Stomach (tissue), 8 donors: ENCODE measurements at regions not wholly inside any gene's neighbourhood (a gene's known extent, or its start where the extent isn't known, plus 50 kb on each side); places are given as distances from the start of the nearest gene placed in this dataset.

Experiments used
- DNase-seq, 2 donors: peaks; one replicate each; pipeline versions ENCODE4 v3.0.0 to v3.0.0-alpha.2; 2013 to 2019
- H3K27ac ChIP-seq, 5 donors: fragments of 200-600 bp in 4 of 5; sonication (generic) in 4 of 5; one replicate each; pipeline ENCODE4 v1.5.1; 2013 to 2019; ENCODE audit warnings: mild to moderate bottlenecking in 1 of 5, moderate library complexity in 1 of 5
- H3K27me3 ChIP-seq, 3 donors: fragments of 200-600 bp; sonication (generic); one replicate each; pipeline ENCODE4 v1.5.1; 2017 to 2019; ENCODE audit warnings: mixed run types in 1 of 3
- H3K36me3 ChIP-seq, 4 donors: fragments of 200-600 bp; sonication (generic); 1 replicate in 3 of 4; 2 replicates in 1 of 4; pipeline ENCODE4 v1.5.1; 2016 to 2019
- H3K4me1 ChIP-seq, 4 donors: fragments of 200-600 bp; sonication (generic); one replicate each; pipeline ENCODE4 v1.5.1; 2016 to 2019
- H3K4me3 ChIP-seq, 4 donors: fragments of 200-600 bp; sonication (generic) in 3 of 4; one replicate each; pipeline ENCODE4 v1.5.1; 2016 to 2019; ENCODE audit warnings: mild to moderate bottlenecking in 1 of 4
- H3K9me3 ChIP-seq, 4 donors: fragments of 200-600 bp; sonication (generic); one replicate each; pipeline ENCODE4 v1.5.1; 2016 to 2019
- EP300 ChIP-seq: sonication (generic); formaldehyde crosslinking; IDR thresholded peaks from one replicate; pipeline ENCODE4 v1.6.1; 2017; ENCODE audit warnings: antibody characterized with exemption
- POLR2A ChIP-seq, 4 donors: fragments of 450-650 bp; IDR thresholded peaks; one replicate each; pipeline ENCODE4 v1.6.1; 2016; ENCODE audit warnings: antibody characterized with exemption in 4 of 4, control low read depth in 2 of 4, mild to moderate bottlenecking in 1 of 4, moderate library complexity in 1 of 4
- POLR2AphosphoS5 ChIP-seq, 3 donors: sonication (generic); formaldehyde crosslinking; IDR thresholded peaks; one replicate each; pipeline ENCODE4 v1.6.1; 2016; ENCODE audit warnings: antibody characterized with exemption in 3 of 3
- WGBS, 5 donors: extraction: QIAGEN DNeasy Blood & Tissue Kit in 3 of 5; methylation state at CpG; one replicate each; pipeline versions ENCODE4 v1.1.5 to v1.1.7; 2013 to 2018; 5-methylcytosine and 5-hydroxymethylcytosine counted together
- intact Hi-C: fragments of 100-400 bp; cut with DNase I; formaldehyde crosslinking; loops from one replicate; pipeline ENCODE4 v1.15.1; 2023; ENCODE audit warnings: low total_unique reads
- TF ChIP-seq, protein P1 (sequence below), 7 experiments: fragments of 450-650 bp in 4 of 7; fragments of 200-600 bp in 3 of 7; sonication (generic) in 3 of 7; IDR thresholded peaks; one replicate each; pipeline ENCODE4 v1.5.1; 2016 to 2019; ENCODE audit warnings: antibody characterized with exemption in 7 of 7, control low read depth in 2 of 7, mild to moderate bottlenecking in 1 of 7
- donor health status: healthy with polysubstance abuse.
- donor health status: Bipolar disorder and iron deficiency.
- donor health status: healthy.

DNA sequence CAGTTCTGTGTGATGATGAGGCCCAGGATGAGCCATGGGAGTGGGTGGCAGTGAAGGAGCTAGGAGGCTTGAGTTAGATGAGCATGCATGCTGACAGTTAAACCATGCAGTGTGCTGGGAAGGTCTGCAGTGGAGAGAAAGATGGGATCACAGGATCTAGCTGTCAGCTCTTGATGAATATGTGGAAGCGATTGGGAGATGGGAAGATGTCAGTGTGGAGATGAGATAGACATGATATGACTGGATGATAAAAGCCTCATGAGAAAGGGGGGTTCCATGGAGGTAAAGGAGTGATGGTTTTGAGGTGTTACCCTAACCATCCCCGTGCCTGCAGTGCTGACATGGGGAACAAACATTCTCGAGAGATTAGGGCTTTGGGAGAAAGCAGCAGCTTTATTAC is 165.0 kb upstream of the CTBP2 start:
- DNase-seq: no peak
- 48 to 74% (median 54%) methylated on average over 3 of the region's 3 CpGs for WGBS, 5 donors
- H3K27me3 ChIP-seq: no peaks in the 10 kb centered on the region
- H3K4me3 ChIP-seq: no peak overlapping the region
- TF ChIP-seq POLR2A (IDR thresholded peaks at IDR 0.05): no peak
- TF ChIP-seq POLR2AphosphoS5 (IDR thresholded peaks at IDR 0.05): no peak
- no peak for TF ChIP-seq EP300
- TF ChIP-seq, protein P1, sequence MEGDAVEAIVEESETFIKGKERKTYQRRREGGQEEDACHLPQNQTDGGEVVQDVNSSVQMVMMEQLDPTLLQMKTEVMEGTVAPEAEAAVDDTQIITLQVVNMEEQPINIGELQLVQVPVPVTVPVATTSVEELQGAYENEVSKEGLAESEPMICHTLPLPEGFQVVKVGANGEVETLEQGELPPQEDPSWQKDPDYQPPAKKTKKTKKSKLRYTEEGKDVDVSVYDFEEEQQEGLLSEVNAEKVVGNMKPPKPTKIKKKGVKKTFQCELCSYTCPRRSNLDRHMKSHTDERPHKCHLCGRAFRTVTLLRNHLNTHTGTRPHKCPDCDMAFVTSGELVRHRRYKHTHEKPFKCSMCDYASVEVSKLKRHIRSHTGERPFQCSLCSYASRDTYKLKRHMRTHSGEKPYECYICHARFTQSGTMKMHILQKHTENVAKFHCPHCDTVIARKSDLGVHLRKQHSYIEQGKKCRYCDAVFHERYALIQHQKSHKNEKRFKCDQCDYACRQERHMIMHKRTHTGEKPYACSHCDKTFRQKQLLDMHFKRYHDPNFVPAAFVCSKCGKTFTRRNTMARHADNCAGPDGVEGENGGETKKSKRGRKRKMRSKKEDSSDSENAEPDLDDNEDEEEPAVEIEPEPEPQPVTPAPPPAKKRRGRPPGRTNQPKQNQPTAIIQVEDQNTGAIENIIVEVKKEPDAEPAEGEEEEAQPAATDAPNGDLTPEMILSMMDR (IDR thresholded peaks at IDR 0.05): no peak
- peaks cover 0 to 39% (median 27%) of the 10 kb centered on the region in 4 donors for H3K9me3 ChIP-seq
- H3K27ac ChIP-seq: no peak overlapping the region
- H3K4me1 ChIP-seq: no peaks in the 10 kb centered on the region
- H3K36me3 ChIP-seq: no peaks in the 10 kb centered on the region
- intact Hi-C loops: no loop called here

DNA sequence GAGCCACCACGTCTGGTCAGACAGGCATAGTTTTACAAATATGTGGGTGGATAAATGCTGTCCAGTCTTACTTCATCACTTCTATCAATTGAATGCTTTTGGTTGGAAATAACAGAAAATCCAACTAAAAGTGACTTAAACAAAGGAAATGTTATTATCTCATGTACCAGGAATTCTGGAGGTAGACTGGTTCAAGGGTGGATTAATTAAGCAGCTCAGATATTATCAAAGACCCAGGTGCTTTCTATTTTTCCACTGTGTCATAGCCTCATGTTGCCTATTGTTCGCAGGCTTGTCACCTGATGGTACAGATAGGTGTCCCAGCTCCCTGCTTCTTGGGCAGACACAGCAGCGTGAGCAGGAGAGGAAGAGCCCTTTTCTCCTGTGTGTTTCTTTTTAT is 156.1 kb upstream of the CTBP2 start:
- no peak overlapping the region for H3K4me3 ChIP-seq
- no peaks in the 10 kb centered on the region for H3K36me3 ChIP-seq
- H3K9me3 ChIP-seq: no peaks in the 10 kb centered on the region
- WGBS, 5 donors: 58 to 83% (median 67%) methylated on average over 3 of the region's 3 CpGs
- no peaks in the 10 kb centered on the region for H3K4me1 ChIP-seq
- intact Hi-C loops: no loop called here
- H3K27me3 ChIP-seq: no peaks in the 10 kb centered on the region
- H3K27ac ChIP-seq: no peak overlapping the region
- TF ChIP-seq EP300 (no peak), POLR2A (IDR thresholded peaks at IDR 0.05) (no peak), POLR2AphosphoS5 (IDR thresholded peaks at IDR 0.05) (no peak)
- TF ChIP-seq, protein P1 (IDR thresholded peaks at IDR 0.05): no peak
- DNase-seq: no peak

DNA sequence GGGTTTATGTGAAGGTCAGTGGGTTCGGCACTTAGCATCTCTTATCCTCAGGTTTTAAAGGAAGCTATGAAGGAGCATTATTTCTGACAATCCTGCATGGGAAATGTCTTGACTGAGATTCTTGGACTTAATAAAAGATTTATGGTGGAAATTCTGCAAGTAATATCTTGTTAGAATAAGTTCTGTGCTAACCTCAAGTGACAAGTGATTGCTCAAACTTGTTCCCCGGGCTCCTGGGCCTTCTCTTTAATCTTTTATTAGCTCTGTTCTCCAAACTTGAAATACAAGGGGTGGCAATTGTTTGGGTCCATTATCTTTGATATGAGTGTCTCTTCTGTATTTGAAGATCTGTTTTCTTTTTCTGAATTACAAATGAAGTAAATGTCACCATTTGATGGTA is 140.6 kb upstream of the CTBP2 start:
- Histone ChIP-seq H3K27me3 (no peaks in the 10 kb centered on the region), H3K36me3 (no peaks in the 10 kb centered on the region), H3K4me1 (no peaks in the 10 kb centered on the region), H3K4me3 (no peak overlapping the region), H3K27ac (no peak overlapping the region), H3K9me3 (no peaks in the 10 kb centered on the region)
- WGBS, 5 donors: 60 to 74% (median 65%) methylated on average over 2 of the region's 2 CpGs
- no peak for TF ChIP-seq EP300
- TF ChIP-seq POLR2A (IDR thresholded peaks at IDR 0.05): no peak
- TF ChIP-seq POLR2AphosphoS5 (IDR thresholded peaks at IDR 0.05): no peak
- TF ChIP-seq, protein P1 (IDR thresholded peaks at IDR 0.05): no peak
- DNase-seq: no peak
- intact Hi-C loops: no loop called here

DNA sequence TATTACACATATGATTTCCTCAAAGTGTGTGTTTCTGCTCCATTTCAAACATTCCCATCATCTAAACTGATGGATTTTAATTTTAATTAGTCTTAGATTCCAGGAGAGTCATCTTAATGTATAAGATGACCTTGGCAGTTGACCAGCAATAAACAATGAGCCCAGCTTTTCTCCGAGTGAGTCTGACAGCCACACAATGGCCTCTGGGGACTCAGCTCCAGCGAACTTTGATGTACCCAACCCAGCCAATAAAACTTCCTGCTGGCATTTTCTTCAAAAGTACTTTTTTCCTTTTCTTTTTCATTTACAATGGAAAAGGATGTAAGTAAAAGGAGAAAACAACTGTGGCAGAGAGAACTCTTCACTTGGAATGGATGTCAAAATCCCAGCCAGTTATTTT is 139.1 kb upstream of the CTBP2 start:
- Histone ChIP-seq H3K4me1 (no peaks in the 10 kb centered on the region), H3K27me3 (no peaks in the 10 kb centered on the region), H3K4me3 (no peak overlapping the region), H3K27ac (no peak overlapping the region), H3K36me3 (no peaks in the 10 kb centered on the region), H3K9me3 (no peaks in the 10 kb centered on the region)
- intact Hi-C loops: no loop called here
- DNase-seq: no peak
- WGBS, 5 donors: 17 to 34% (median 30%) methylated on average over 2 of the region's 2 CpGs
- TF ChIP-seq, protein P1 (IDR thresholded peaks at IDR 0.05): no peak
- TF ChIP-seq POLR2AphosphoS5 (IDR thresholded peaks at IDR 0.05) (no peak), EP300 (no peak), POLR2A (IDR thresholded peaks at IDR 0.05) (no peak)
